ENCODE measurements at regions not wholly inside any gene's neighbourhood (a gene's known extent, or its start where the extent isn't known, plus 50 kb on each side); places are given as distances from the start of the nearest gene placed in this dataset.

DNA sequence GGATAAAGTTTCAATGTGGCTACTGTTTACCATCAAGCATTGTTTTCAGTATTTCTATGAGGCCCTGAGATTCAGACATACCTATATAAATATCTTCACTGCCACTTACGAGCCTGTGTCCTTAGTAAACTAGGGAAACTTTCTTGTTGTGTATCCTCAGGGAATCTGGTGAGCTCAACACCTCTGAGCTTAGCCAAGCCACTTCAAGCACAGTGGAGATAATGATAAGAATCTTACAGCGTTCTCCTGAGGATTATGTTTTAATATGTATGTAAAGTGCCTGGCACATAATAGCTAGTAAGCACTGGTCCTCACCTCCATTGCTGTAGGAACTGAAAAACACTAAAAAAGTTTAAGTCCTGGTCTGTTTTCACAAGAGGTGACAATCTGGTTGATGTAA, 268.3 kb downstream of the SKIDA1 start:
- no peak for TF ChIP-seq CTCF (IDR thresholded peaks at IDR 0.05)
- TF ChIP-seq, protein P1, sequence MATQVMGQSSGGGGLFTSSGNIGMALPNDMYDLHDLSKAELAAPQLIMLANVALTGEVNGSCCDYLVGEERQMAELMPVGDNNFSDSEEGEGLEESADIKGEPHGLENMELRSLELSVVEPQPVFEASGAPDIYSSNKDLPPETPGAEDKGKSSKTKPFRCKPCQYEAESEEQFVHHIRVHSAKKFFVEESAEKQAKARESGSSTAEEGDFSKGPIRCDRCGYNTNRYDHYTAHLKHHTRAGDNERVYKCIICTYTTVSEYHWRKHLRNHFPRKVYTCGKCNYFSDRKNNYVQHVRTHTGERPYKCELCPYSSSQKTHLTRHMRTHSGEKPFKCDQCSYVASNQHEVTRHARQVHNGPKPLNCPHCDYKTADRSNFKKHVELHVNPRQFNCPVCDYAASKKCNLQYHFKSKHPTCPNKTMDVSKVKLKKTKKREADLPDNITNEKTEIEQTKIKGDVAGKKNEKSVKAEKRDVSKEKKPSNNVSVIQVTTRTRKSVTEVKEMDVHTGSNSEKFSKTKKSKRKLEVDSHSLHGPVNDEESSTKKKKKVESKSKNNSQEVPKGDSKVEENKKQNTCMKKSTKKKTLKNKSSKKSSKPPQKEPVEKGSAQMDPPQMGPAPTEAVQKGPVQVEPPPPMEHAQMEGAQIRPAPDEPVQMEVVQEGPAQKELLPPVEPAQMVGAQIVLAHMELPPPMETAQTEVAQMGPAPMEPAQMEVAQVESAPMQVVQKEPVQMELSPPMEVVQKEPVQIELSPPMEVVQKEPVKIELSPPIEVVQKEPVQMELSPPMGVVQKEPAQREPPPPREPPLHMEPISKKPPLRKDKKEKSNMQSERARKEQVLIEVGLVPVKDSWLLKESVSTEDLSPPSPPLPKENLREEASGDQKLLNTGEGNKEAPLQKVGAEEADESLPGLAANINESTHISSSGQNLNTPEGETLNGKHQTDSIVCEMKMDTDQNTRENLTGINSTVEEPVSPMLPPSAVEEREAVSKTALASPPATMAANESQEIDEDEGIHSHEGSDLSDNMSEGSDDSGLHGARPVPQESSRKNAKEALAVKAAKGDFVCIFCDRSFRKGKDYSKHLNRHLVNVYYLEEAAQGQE (IDR thresholded peaks at IDR 0.05; ENCODE audit: insufficient read depth in 1 of 2, low read depth in 2 of 2, low read length in 1 of 2): no peak
- no peak for TF ChIP-seq SIN3A (IDR thresholded peaks at IDR 0.05; ENCODE audit: borderline replicate concordance, insufficient read depth, low read depth, low read length)
